Aorta (tissue), 5 donors: ENCODE measurements at regions not wholly inside any gene's neighbourhood (a gene's known extent, or its start where the extent isn't known, plus 50 kb on each side); places are given as distances from the start of the nearest gene placed in this dataset.

Experiments
- ATAC-seq: fragments of 200-7000 bp; cut with Tn5 transposase; one replicate; pipeline ENCODE4 v1.9.1; 2022; ENCODE audit warnings: moderate library complexity; ENCODE audit not compliant: low FRiP score
- DNase-seq, 2 donors: peaks; one replicate each; pipeline ENCODE4 v3.0.0-alpha.2; 2020
- H3K27ac ChIP-seq, 2 donors: one replicate each; pipeline ENCODE4 v1.5.1; 2013; ENCODE audit warnings: low read length in 2 of 2, mild to moderate bottlenecking in 2 of 2, moderate library complexity in 2 of 2, control low read depth in 1 of 2, inconsistent platforms in 1 of 2, low read depth in 1 of 2
- H3K27me3 ChIP-seq, 2 donors: one replicate each; pipeline ENCODE4 v1.6.1; 2013; ENCODE audit warnings: control low read depth in 1 of 2, low read length in 1 of 2, mild to moderate bottlenecking in 1 of 2, moderate library complexity in 1 of 2; ENCODE audit not compliant: insufficient read depth in 2 of 2, control insufficient read depth in 1 of 2
- H3K36me3 ChIP-seq, 2 donors: one replicate each; pipeline ENCODE4 v1.6.1; 2013; ENCODE audit warnings: control low read depth in 1 of 2, low read length in 1 of 2, mild to moderate bottlenecking in 1 of 2; ENCODE audit not compliant: insufficient read depth in 2 of 2, control insufficient read depth in 1 of 2
- H3K4me1 ChIP-seq, 2 donors: one replicate each; pipeline ENCODE4 v1.6.1; 2013; ENCODE audit warnings: low read length in 2 of 2, control low read depth in 1 of 2, mild to moderate bottlenecking in 1 of 2, moderate library complexity in 1 of 2; ENCODE audit not compliant: insufficient read depth in 2 of 2, control insufficient read depth in 1 of 2
- H3K4me3 ChIP-seq, 2 donors: one replicate each; pipeline ENCODE4 v1.5.1; 2013; ENCODE audit warnings: low read length in 2 of 2, control low read depth in 1 of 2, mild to moderate bottlenecking in 1 of 2
- H3K9me3 ChIP-seq: one replicate; pipeline ENCODE4 v1.6.1; 2013; ENCODE audit warnings: mild to moderate bottlenecking, low read length; ENCODE audit not compliant: control insufficient read depth
- WGBS, 2 donors: extraction: QIAGEN DNeasy Blood & Tissue Kit; methylation state at CpG; one replicate each; pipeline ENCODE4 v1.1.7; 2013; 5-methylcytosine and 5-hydroxymethylcytosine counted together
- intact Hi-C, 2 donors: fragments of 100-400 bp; cut with DNase I; formaldehyde crosslinking; loops; one replicate each; pipeline versions ENCODE4 v1.14.2 to v1.15.0; 2022
- donor health status: healthy with polysubstance abuse.
- donor health status: Bipolar disorder and iron deficiency.
- donor health status: DM: no; HTN: no; CAD: no.
- donor health status: DM: no; HTN: no; CAD: no.
- donor health status: DM: yes; HTN: yes; CAD: no.

GRCh38 chr2:156647377-156648010, 211.3 kb downstream of the GPD2 start:
- ATAC-seq (no peak), DNase-seq (no peak)
- no peaks in the 10 kb centered on the region for H3K9me3 ChIP-seq
- H3K4me1 ChIP-seq, result no peaks in the 10 kb centered on the region
- no peak overlapping the region for H3K27ac ChIP-seq
- H3K36me3 ChIP-seq, result no peaks in the 10 kb centered on the region
- intact Hi-C loops, result no loop called here
- H3K4me3 ChIP-seq, result no peak overlapping the region
- 80 to 88% methylated on average over 6 of the region's 6 CpGs for WGBS, 2 donors
- H3K27me3 ChIP-seq, result no peaks in the 10 kb centered on the region

GRCh38 chr2:156648522-156648921, 212.3 kb downstream of the GPD2 start:
- intact Hi-C loops, result no loop called here
- H3K27me3 ChIP-seq, result no peaks in the 10 kb centered on the region
- no peaks in the 10 kb centered on the region for H3K9me3 ChIP-seq

GRCh38 chr2:156649596-156649995, 213.4 kb downstream of the GPD2 start:
- no peaks in the 10 kb centered on the region for H3K27me3 ChIP-seq
- DNase-seq (no peak), ATAC-seq (peak; percentile 75)
- H3K27ac ChIP-seq, result no peak overlapping the region
- H3K36me3 ChIP-seq, result no peaks in the 10 kb centered on the region
- no peaks in the 10 kb centered on the region for H3K9me3 ChIP-seq
- no peak overlapping the region for H3K4me3 ChIP-seq
- H3K4me1 ChIP-seq, result no peaks in the 10 kb centered on the region
- intact Hi-C loops, result no loop called here
- 0 to 19% methylated on average over 1 of the region's 1 CpG for WGBS, 2 donors

More at GRCh38 chr2:156648522-156648921, 212.3 kb downstream of the GPD2 start:
- no peaks in the 10 kb centered on the region for H3K4me1 ChIP-seq
- H3K27ac ChIP-seq, result no peak overlapping the region
- ATAC-seq, result no peak
- DNase-seq, result no peak
- no peak overlapping the region for H3K4me3 ChIP-seq
- H3K36me3 ChIP-seq, result no peaks in the 10 kb centered on the region

- no peak for DNase-seq
- Histone ChIP-seq H3K9me3 (no peaks in the 10 kb centered on the region), H3K4me3 (no peak overlapping the region), H3K36me3 (no peaks in the 10 kb centered on the region), H3K27me3 (no peaks in the 10 kb centered on the region), H3K27ac (no peak overlapping the region), H3K4me1 (no peaks in the 10 kb centered on the region)
- intact Hi-C loops, result no loop called here
- ATAC-seq, result no peak
These were observed 216.5 kb downstream of the GPD2 start for GRCh38 chr2:156652691-156653090.

GRCh38 chr2:156653675-156654074, 217.5 kb downstream of the GPD2 start:
- no peaks in the 10 kb centered on the region for H3K9me3 ChIP-seq
- H3K27me3 ChIP-seq, result no peaks in the 10 kb centered on the region
- ATAC-seq (no peak), DNase-seq (no peak)
- no peak overlapping the region for H3K4me3 ChIP-seq
- no peaks in the 10 kb centered on the region for H3K4me1 ChIP-seq
- H3K27ac ChIP-seq, result no peak overlapping the region
- intact Hi-C loops, result no loop called here
- no peaks in the 10 kb centered on the region for H3K36me3 ChIP-seq

- intact Hi-C loops, result no loop called here
- WGBS, 2 donors, result 83 to 89% methylated on average over 2 of the region's 2 CpGs
- no peak for ATAC-seq
These were observed 221.6 kb downstream of the GPD2 start for GRCh38 chr2:156657809-156658208.

GRCh38 chr2:156659694-156660093, 223.5 kb downstream of the GPD2 start:
- no peak for ATAC-seq
- no peak overlapping the region for H3K27ac ChIP-seq
- H3K9me3 ChIP-seq, result no peaks in the 10 kb centered on the region
- WGBS, 2 donors, result 89 to 90% methylated on average over 3 of the region's 3 CpGs
- H3K27me3 ChIP-seq, result no peaks in the 10 kb centered on the region
- no peaks in the 10 kb centered on the region for H3K4me1 ChIP-seq
- H3K4me3 ChIP-seq, result no peak overlapping the region
- no peaks in the 10 kb centered on the region for H3K36me3 ChIP-seq
- intact Hi-C loops, result no loop called here
- DNase-seq, result no peak

More at GRCh38 chr2:156657809-156658208, 221.6 kb downstream of the GPD2 start:
- no peaks in the 10 kb centered on the region for H3K9me3 ChIP-seq
- no peaks in the 10 kb centered on the region for H3K36me3 ChIP-seq
- no peaks in the 10 kb centered on the region for H3K4me1 ChIP-seq
- no peaks in the 10 kb centered on the region for H3K27me3 ChIP-seq
- H3K4me3 ChIP-seq, result no peak overlapping the region
- no peak overlapping the region for H3K27ac ChIP-seq
- no peak for DNase-seq

GRCh38 chr2:156663757-156664409, 227.7 kb downstream of the GPD2 start:
- peaks cover 1% of the 10 kb centered on the region for H3K9me3 ChIP-seq
- no peaks in the 10 kb centered on the region for H3K27me3 ChIP-seq
- no peak for ATAC-seq
- H3K36me3 ChIP-seq, result no peaks in the 10 kb centered on the region
- H3K4me3 ChIP-seq, result no peak overlapping the region
- H3K4me1 ChIP-seq, result no peaks in the 10 kb centered on the region
- intact Hi-C loops, result no loop called here
- no peak for DNase-seq
- H3K27ac ChIP-seq, result no peak overlapping the region
- 60 to 75% methylated on average over 1 of the region's 1 CpG for WGBS, 2 donors

- no peaks in the 10 kb centered on the region for H3K36me3 ChIP-seq
- no peaks in the 10 kb centered on the region for H3K27me3 ChIP-seq
- H3K4me1 ChIP-seq, result no peaks in the 10 kb centered on the region
- 90 to 93% methylated on average over 4 of the region's 4 CpGs for WGBS, 2 donors
- no peak overlapping the region for H3K4me3 ChIP-seq
- DNase-seq (no peak), ATAC-seq (no peak)
- no peak overlapping the region for H3K27ac ChIP-seq
- intact Hi-C loops, result no loop called here
- peaks cover 1% of the 10 kb centered on the region for H3K9me3 ChIP-seq
These were observed 230.1 kb downstream of the GPD2 start for GRCh38 chr2:156666130-156666785.
